Gastroesophageal sphincter (tissue), 3 donors: ENCODE measurements at regions not wholly inside any gene's neighbourhood (a gene's known extent, or its start where the extent isn't known, plus 50 kb on each side); places are given as distances from the start of the nearest gene placed in this dataset.

ENCODE experiments used
- CTCF ChIP-seq, 4 experiments: fragments of 200-600 bp in 2 of 4; fragments of 450-650 bp in 2 of 4; sonication (generic) in 1 of 4; IDR thresholded peaks; one replicate each; pipeline ENCODE4 v1.5.1; 2017 to 2019; ENCODE audit warnings: antibody characterized with exemption in 4 of 4, mild to moderate bottlenecking in 2 of 4, moderate library complexity in 2 of 4
- POLR2AphosphoS5 ChIP-seq: sonication (generic); formaldehyde crosslinking; IDR thresholded peaks from one replicate; pipeline ENCODE4 v1.6.1; 2017; ENCODE audit warnings: antibody characterized with exemption

- TF ChIP-seq POLR2AphosphoS5 (no peak), CTCF (IDR thresholded peaks at IDR 0.05) (no peak)
These were observed 535.4 kb upstream of the C16orf82 start for GRCh38 chr16:26531290-26531730.
